GM23248 (cell line): ENCODE measurements at regions not wholly inside any gene's neighbourhood (a gene's known extent, or its start where the extent isn't known, plus 50 kb on each side); places are given as distances from the start of the nearest gene placed in this dataset.
A peak's percentile ranks its signal among the peaks of the same experiment; 100 is the strongest.

Source experiments
- DNase-seq: peaks from one replicate; pipeline ENCODE4 v3.0.0-alpha.2; 2015
- H2AFZ ChIP-seq: fragments of 200-600 bp; sonication (generic); 2 replicates; pipeline ENCODE4 v1.6.1; 2016; ENCODE audit warnings: antibody characterized with exemption
- H3F3A ChIP-seq: fragments of 200-600 bp; sonication (generic); 2 replicates; pipeline ENCODE4 v1.6.1; 2016; ENCODE audit warnings: mild to moderate bottlenecking, antibody characterized with exemption, mixed run types; ENCODE audit not compliant: insufficient read depth
- H3K27ac ChIP-seq: fragments of 200-600 bp; sonication (generic); 2 replicates; pipeline ENCODE4 v1.5.1; 2016; ENCODE audit warnings: mild to moderate bottlenecking
- H3K27me3 ChIP-seq: fragments of 200-600 bp; sonication (generic); replicated peaks from 2 replicates; pipeline ENCODE4 v1.6.1; 2016; ENCODE audit warnings: mild to moderate bottlenecking; ENCODE audit not compliant: insufficient read depth
- H3K36me3 ChIP-seq: fragments of 200-600 bp; sonication (generic); 2 replicates; pipeline ENCODE4 v1.6.1; 2016; ENCODE audit warnings: low read depth, mild to moderate bottlenecking
- H3K4me1 ChIP-seq: fragments of 200-600 bp; sonication (generic); 2 replicates; pipeline ENCODE4 v1.6.1; 2016; ENCODE audit warnings: mild to moderate bottlenecking; ENCODE audit not compliant: insufficient read depth
- H3K4me2 ChIP-seq: fragments of 200-600 bp; sonication (generic); one replicate; pipeline ENCODE4 v1.6.1; 2016; ENCODE audit warnings: mild to moderate bottlenecking; ENCODE audit not compliant: unreplicated experiment
- H3K4me3 ChIP-seq: fragments of 200-600 bp; sonication (generic); 2 replicates; pipeline ENCODE4 v1.5.1; 2016; ENCODE audit warnings: mild to moderate bottlenecking
- H3K79me2 ChIP-seq: fragments of 200-600 bp; sonication (generic); 2 replicates; pipeline ENCODE4 v1.6.1; 2016; ENCODE audit warnings: mild to moderate bottlenecking; ENCODE audit not compliant: insufficient read depth
- H3K9ac ChIP-seq: fragments of 200-600 bp; sonication (generic); 2 replicates; pipeline ENCODE4 v1.6.1; 2016; ENCODE audit warnings: mild to moderate bottlenecking
- H3K9me2 ChIP-seq: fragments of 200-600 bp; sonication (generic); 2 replicates; pipeline ENCODE4 v1.6.1; 2016; ENCODE audit warnings: mixed run types, mild to moderate bottlenecking, moderate library complexity; ENCODE audit not compliant: insufficient read depth
- H3K9me3 ChIP-seq: fragments of 200-600 bp; sonication (generic); one replicate; pipeline ENCODE4 v1.6.1; 2017; ENCODE audit warnings: low read depth
- H4K20me1 ChIP-seq: fragments of 200-600 bp; sonication (generic); 2 replicates; pipeline ENCODE4 v1.6.0; 2016; ENCODE audit not compliant: insufficient read depth
- EZH2 ChIP-seq: fragments of 200-600 bp; sonication (generic); IDR thresholded peaks from 2 replicates; pipeline ENCODE4 v1.6.1; 2018; ENCODE audit warnings: antibody characterized with exemption, mild to moderate bottlenecking; ENCODE audit not compliant: insufficient read depth, poor library complexity, severe bottlenecking
- EZH2phosphoT487 ChIP-seq: fragments of 200-600 bp; sonication (generic); IDR thresholded peaks from 2 replicates; pipeline ENCODE4 v1.6.1; 2018; ENCODE audit warnings: antibody characterized with exemption, moderate library complexity, mild to moderate bottlenecking, low read depth; ENCODE audit not compliant: insufficient read depth
- WGBS, 2 experiments: methylation state at CpG; one replicate each; pipeline ENCODE4 v1.1.6; 2015 to 2017; ENCODE audit warnings: low lambda C conversion rate in 2 of 2, low coverage in 1 of 2; ENCODE audit errors: missing lambda C conversion rate in 2 of 2; 5-methylcytosine and 5-hydroxymethylcytosine counted together
- in situ Hi-C: fragments of 300-500 bp; cut with MboI; formaldehyde crosslinking; loops from 2 replicates; pipeline ENCODE4 v1.15.0; 2020

GRCh38 chr3:71851878-71852277 is 66.9 kb upstream of the PROK2 start:
- no peaks in the 10 kb centered on the region for H3K36me3 ChIP-seq
- no peak overlapping the region for H3K9ac ChIP-seq
- 7% methylated on average over 3 of the region's 3 CpGs for WGBS, 2 experiments
- no peak overlapping the region for H2AFZ ChIP-seq
- DNase-seq: no peak
- no peaks in the 10 kb centered on the region for H3K9me3 ChIP-seq
- no peaks in the 10 kb centered on the region for H3K79me2 ChIP-seq
- H3K9me2 ChIP-seq: no peaks in the 10 kb centered on the region
- no peak overlapping the region for H3K4me3 ChIP-seq
- H3K27ac ChIP-seq: no peak overlapping the region
- H3F3A ChIP-seq: no peaks in the 10 kb centered on the region
- in situ Hi-C loops: no loop called here
- H3K4me1 ChIP-seq: no peaks in the 10 kb centered on the region
- no peaks in the 10 kb centered on the region for H4K20me1 ChIP-seq
- H3K27me3 ChIP-seq: peaks cover 33% of the 10 kb centered on the region
- H3K4me2 ChIP-seq: no peak overlapping the region
- TF ChIP-seq EZH2 (no peak), EZH2phosphoT487 (no peak)

DNA sequence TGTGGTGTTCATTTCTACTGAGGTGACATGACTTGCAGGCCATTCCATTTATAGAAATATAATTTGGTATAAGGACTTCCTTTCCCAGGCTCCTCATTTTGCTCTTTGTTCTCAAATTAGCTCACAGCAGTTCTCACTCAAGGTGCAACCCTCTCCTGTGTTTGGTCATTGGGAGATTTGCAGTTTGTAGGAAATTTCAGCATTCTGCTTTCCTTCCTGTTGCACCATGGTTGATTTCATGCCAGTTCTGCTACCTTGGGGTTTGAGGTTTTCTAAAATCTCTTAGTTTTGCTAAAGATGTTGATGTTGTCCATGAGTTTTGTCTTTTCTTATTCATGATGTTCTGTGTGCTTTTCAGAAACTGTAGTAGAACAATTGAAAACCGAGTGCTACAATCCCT is 65.7 kb upstream of the PROK2 start:
- no peak for DNase-seq
- Histone ChIP-seq H3K4me1 (no peaks in the 10 kb centered on the region), H3K9me2 (no peaks in the 10 kb centered on the region), H2AFZ (no peak overlapping the region), H3K9ac (no peak overlapping the region), H3K4me3 (no peak overlapping the region), H3K79me2 (no peaks in the 10 kb centered on the region), H3K27me3 (peaks cover 33% of the 10 kb centered on the region), H3K27ac (no peak overlapping the region), H3K4me2 (no peak overlapping the region), H4K20me1 (no peaks in the 10 kb centered on the region), H3K9me3 (no peaks in the 10 kb centered on the region), H3K36me3 (no peaks in the 10 kb centered on the region), H3F3A (no peaks in the 10 kb centered on the region)
- in situ Hi-C loops: no loop called here
- 27 to 63% methylated on average over 1 of the region's 1 CpG for WGBS, 2 experiments
- TF ChIP-seq EZH2: no peak
- no peak for TF ChIP-seq EZH2phosphoT487

DNA sequence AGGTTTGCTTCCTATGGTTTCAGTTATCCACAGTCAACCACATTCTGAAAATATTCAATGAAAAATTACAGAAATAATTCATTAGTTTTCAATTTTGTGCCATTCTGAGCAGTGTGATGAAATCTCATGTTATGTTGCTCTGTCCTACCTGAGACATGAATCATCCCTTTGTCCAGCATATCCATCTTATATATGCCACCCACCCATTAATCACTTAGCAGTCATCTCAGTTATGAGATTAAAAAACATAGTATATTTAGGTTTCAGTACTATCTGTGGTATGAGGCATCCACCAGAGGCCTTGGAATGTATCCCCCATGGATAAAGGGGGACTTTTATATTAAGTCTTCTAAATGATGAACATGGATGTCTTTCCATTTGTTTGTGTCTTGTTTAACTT is 64.7 kb upstream of the PROK2 start:
- Histone ChIP-seq H3F3A (no peaks in the 10 kb centered on the region), H3K4me1 (no peaks in the 10 kb centered on the region), H3K79me2 (no peaks in the 10 kb centered on the region), H3K4me2 (no peak overlapping the region), H3K4me3 (no peak overlapping the region), H4K20me1 (no peaks in the 10 kb centered on the region), H2AFZ (no peak overlapping the region), H3K36me3 (no peaks in the 10 kb centered on the region), H3K27me3 (peaks cover 33% of the 10 kb centered on the region), H3K9me2 (no peaks in the 10 kb centered on the region), H3K27ac (no peak overlapping the region), H3K9ac (no peak overlapping the region), H3K9me3 (no peaks in the 10 kb centered on the region)
- in situ Hi-C loops: no loop called here
- no peak for DNase-seq
- TF ChIP-seq EZH2phosphoT487 (no peak), EZH2 (no peak)

- H3K9me2 ChIP-seq: no peaks in the 10 kb centered on the region
- H2AFZ ChIP-seq: no peak overlapping the region
- no peak overlapping the region for H3K27ac ChIP-seq
- H3K4me2 ChIP-seq: no peak overlapping the region
- DNase-seq: no peak
- no peaks in the 10 kb centered on the region for H3F3A ChIP-seq
- H3K9me3 ChIP-seq: no peaks in the 10 kb centered on the region
- H3K4me1 ChIP-seq: no peaks in the 10 kb centered on the region
- peaks cover 46% of the 10 kb centered on the region for H3K27me3 ChIP-seq
- H3K4me3 ChIP-seq: no peak overlapping the region
- no peaks in the 10 kb centered on the region for H3K79me2 ChIP-seq
- in situ Hi-C loops: no loop called here
- TF ChIP-seq EZH2 (no peak), EZH2phosphoT487 (no peak)
- no peaks in the 10 kb centered on the region for H4K20me1 ChIP-seq
- WGBS, 2 experiments: 24 to 29% methylated on average over 4 of the region's 4 CpGs
- H3K9ac ChIP-seq: no peak overlapping the region
- H3K36me3 ChIP-seq: no peaks in the 10 kb centered on the region
Measured at GRCh38 chr3:71847794-71848193, 62.8 kb upstream of the PROK2 start.

DNA sequence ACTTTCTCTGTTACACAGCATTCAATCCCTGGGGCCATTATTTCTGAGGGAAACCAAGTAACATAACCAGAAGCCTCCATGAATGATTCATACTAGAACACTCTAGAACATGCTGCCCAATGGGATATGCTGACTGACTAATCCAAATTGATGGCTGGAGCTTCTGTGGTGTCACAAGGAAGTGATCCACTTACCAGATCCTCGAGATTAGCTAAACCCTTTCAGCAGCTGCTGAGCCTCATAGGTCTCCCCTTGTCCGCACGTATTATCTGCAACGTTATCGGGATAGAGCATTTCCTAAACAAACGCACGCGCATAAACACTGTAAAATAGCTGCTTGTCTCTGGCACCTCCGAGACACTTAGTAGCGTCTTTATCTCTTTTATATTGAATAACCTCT is 61.2 kb upstream of the PROK2 start:
- no peak overlapping the region for H3K9ac ChIP-seq
- H3K9me2 ChIP-seq: no peaks in the 10 kb centered on the region
- no peaks in the 10 kb centered on the region for H3K79me2 ChIP-seq
- 81 to 85% methylated on average over 10 of the region's 10 CpGs for WGBS, 2 experiments
- H3K36me3 ChIP-seq: no peaks in the 10 kb centered on the region
- TF ChIP-seq EZH2phosphoT487 (no peak), EZH2 (no peak)
- no peak overlapping the region for H3K27ac ChIP-seq
- no peak overlapping the region for H3K4me3 ChIP-seq
- DNase-seq: peak; percentile 12
- no peak overlapping the region for H2AFZ ChIP-seq
- no peaks in the 10 kb centered on the region for H4K20me1 ChIP-seq
- no peaks in the 10 kb centered on the region for H3K4me1 ChIP-seq
- H3K27me3 ChIP-seq: peaks cover 33% of the 10 kb centered on the region
- no peak overlapping the region for H3K4me2 ChIP-seq
- no peaks in the 10 kb centered on the region for H3K9me3 ChIP-seq
- no peaks in the 10 kb centered on the region for H3F3A ChIP-seq
- in situ Hi-C loops: no loop called here
